ENCODE measurements at regions not wholly inside any gene's neighbourhood (a gene's known extent, or its start where the extent isn't known, plus 50 kb on each side); places are given as distances from the start of the nearest gene placed in this dataset.

- Histone ChIP-seq H3K9me3 (ENCODE audit: low read depth) (no peaks in the 10 kb centered on the region), H3K36me3 (ENCODE audit: low read depth) (no peaks in the 10 kb centered on the region), H3K4me3 (no peak overlapping the region), H4K20me1 (ENCODE audit: insufficient read depth) (no peaks in the 10 kb centered on the region), H3K79me2 (ENCODE audit: insufficient read depth) (no peaks in the 10 kb centered on the region), H3K9me2 (ENCODE audit: insufficient read depth) (no peaks in the 10 kb centered on the region), H3K4me2 (ENCODE audit: unreplicated experiment) (no peak overlapping the region), H3K27me3 (replicated peaks; ENCODE audit: insufficient read depth) (no peaks in the 10 kb centered on the region), H3K9ac (no peak overlapping the region), H2AFZ (no peak overlapping the region), H3K4me1 (ENCODE audit: insufficient read depth) (no peaks in the 10 kb centered on the region), H3F3A (ENCODE audit: insufficient read depth) (no peaks in the 10 kb centered on the region), H3K27ac (no peak overlapping the region)
- DNase-seq, result no peak
- in situ Hi-C loops (cut with MboI), result loop anchor here (25.0 kb wide), 1 partner anchor 1641 kb away; no protein-coding TSS in a partner anchor
- 60 to 72% methylated on average over 11 of the region's 11 CpGs for WGBS, 2 experiments (ENCODE audit: low coverage in 1 of 2, low lambda C conversion rate in 2 of 2, missing lambda C conversion rate in 2 of 2)
- TF ChIP-seq EZH2 (IDR thresholded peaks at IDR 0.05; ENCODE audit: insufficient read depth, poor library complexity, severe bottlenecking) (no peak), EZH2phosphoT487 (IDR thresholded peaks at IDR 0.05; ENCODE audit: insufficient read depth, low read depth) (no peak)
Observed at GRCh38 chr22:48478529-48479265, 1349.0 kb downstream of the BRD1 start.

- H3K4me1 ChIP-seq (ENCODE audit: insufficient read depth), result no peaks in the 10 kb centered on the region
- H3F3A ChIP-seq (ENCODE audit: insufficient read depth), result no peaks in the 10 kb centered on the region
- H3K4me2 ChIP-seq (ENCODE audit: unreplicated experiment), result no peak overlapping the region
- no peak overlapping the region for H2AFZ ChIP-seq
- in situ Hi-C loops (cut with MboI), result loop anchor here (25.0 kb wide), 1 partner anchor 1641 kb away; no protein-coding TSS in a partner anchor
- no peaks in the 10 kb centered on the region for H3K36me3 ChIP-seq (ENCODE audit: low read depth)
- no peak for DNase-seq
- H4K20me1 ChIP-seq (ENCODE audit: insufficient read depth), result no peaks in the 10 kb centered on the region
- H3K9me3 ChIP-seq (ENCODE audit: low read depth), result no peaks in the 10 kb centered on the region
- H3K9me2 ChIP-seq (ENCODE audit: insufficient read depth), result no peaks in the 10 kb centered on the region
- 70 to 71% methylated on average over 11 of the region's 11 CpGs for WGBS, 2 experiments (ENCODE audit: low coverage in 1 of 2, low lambda C conversion rate in 2 of 2, missing lambda C conversion rate in 2 of 2)
- TF ChIP-seq EZH2phosphoT487 (IDR thresholded peaks at IDR 0.05; ENCODE audit: insufficient read depth, low read depth) (no peak), EZH2 (IDR thresholded peaks at IDR 0.05; ENCODE audit: insufficient read depth, poor library complexity, severe bottlenecking) (no peak)
- no peaks in the 10 kb centered on the region for H3K27me3 ChIP-seq (replicated peaks; ENCODE audit: insufficient read depth)
- no peak overlapping the region for H3K9ac ChIP-seq
- H3K4me3 ChIP-seq, result no peak overlapping the region
- H3K79me2 ChIP-seq (ENCODE audit: insufficient read depth), result no peaks in the 10 kb centered on the region
- H3K27ac ChIP-seq, result no peak overlapping the region
Observed at GRCh38 chr22:48478124-48478523, 1349.5 kb downstream of the BRD1 start.

GRCh38 chr22:48477031-48477721, 1350.5 kb downstream of the BRD1 start:
- 71 to 72% methylated on average over 20 to 22 of the region's 22 CpGs for WGBS, 2 experiments (ENCODE audit: low coverage in 1 of 2, low lambda C conversion rate in 2 of 2, missing lambda C conversion rate in 2 of 2)
- H3K27ac ChIP-seq, result no peak overlapping the region
- H2AFZ ChIP-seq, result no peak overlapping the region
- no peaks in the 10 kb centered on the region for H3K9me3 ChIP-seq (ENCODE audit: low read depth)
- no peak overlapping the region for H3K9ac ChIP-seq
- H3K36me3 ChIP-seq (ENCODE audit: low read depth), result no peaks in the 10 kb centered on the region
- H3K4me2 ChIP-seq (ENCODE audit: unreplicated experiment), result no peak overlapping the region
- no peaks in the 10 kb centered on the region for H3K79me2 ChIP-seq (ENCODE audit: insufficient read depth)
- H4K20me1 ChIP-seq (ENCODE audit: insufficient read depth), result no peaks in the 10 kb centered on the region
- H3F3A ChIP-seq (ENCODE audit: insufficient read depth), result no peaks in the 10 kb centered on the region
- H3K9me2 ChIP-seq (ENCODE audit: insufficient read depth), result no peaks in the 10 kb centered on the region
- in situ Hi-C loops (cut with MboI), result loop anchor here (25.0 kb wide), 1 partner anchor 1640 kb away; no protein-coding TSS in a partner anchor
- no peak overlapping the region for H3K4me3 ChIP-seq
- H3K4me1 ChIP-seq (ENCODE audit: insufficient read depth), result no peaks in the 10 kb centered on the region
- TF ChIP-seq EZH2 (IDR thresholded peaks at IDR 0.05; ENCODE audit: insufficient read depth, poor library complexity, severe bottlenecking), result no peak
- TF ChIP-seq EZH2phosphoT487 (IDR thresholded peaks at IDR 0.05; ENCODE audit: insufficient read depth, low read depth), result no peak
- H3K27me3 ChIP-seq (replicated peaks; ENCODE audit: insufficient read depth), result no peaks in the 10 kb centered on the region
- no peak for DNase-seq

- WGBS, 2 experiments (ENCODE audit: low coverage in 1 of 2, low lambda C conversion rate in 2 of 2, missing lambda C conversion rate in 2 of 2), result 63 to 70% methylated on average over 3 to 5 of the region's 5 CpGs
- Histone ChIP-seq H3K9me2 (ENCODE audit: insufficient read depth) (no peaks in the 10 kb centered on the region), H3K27ac (no peak overlapping the region), H3K27me3 (replicated peaks; ENCODE audit: insufficient read depth) (no peaks in the 10 kb centered on the region), H3F3A (ENCODE audit: insufficient read depth) (no peaks in the 10 kb centered on the region), H3K4me3 (no peak overlapping the region), H4K20me1 (ENCODE audit: insufficient read depth) (no peaks in the 10 kb centered on the region), H3K4me2 (ENCODE audit: unreplicated experiment) (no peak overlapping the region), H3K79me2 (ENCODE audit: insufficient read depth) (no peaks in the 10 kb centered on the region), H3K9me3 (ENCODE audit: low read depth) (no peaks in the 10 kb centered on the region), H3K4me1 (ENCODE audit: insufficient read depth) (no peaks in the 10 kb centered on the region), H2AFZ (no peak overlapping the region), H3K9ac (no peak overlapping the region), H3K36me3 (ENCODE audit: low read depth) (no peaks in the 10 kb centered on the region)
- TF ChIP-seq EZH2phosphoT487 (IDR thresholded peaks at IDR 0.05; ENCODE audit: insufficient read depth, low read depth), result no peak
- TF ChIP-seq EZH2 (IDR thresholded peaks at IDR 0.05; ENCODE audit: insufficient read depth, poor library complexity, severe bottlenecking), result no peak
- DNase-seq, result no peak
- in situ Hi-C loops (cut with MboI), result loop anchor here (25.0 kb wide), 1 partner anchor 1639 kb away; no protein-coding TSS in a partner anchor
Observed at GRCh38 chr22:48476577-48476976, 1351.1 kb downstream of the BRD1 start.
